Activated T-cell treated with anti-CD3 and anti-CD28 coated beads, Interleukin-2, amount 50 U/mL, for 4 hours (primary cell): ENCODE measurements at regions not wholly inside any gene's neighbourhood (a gene's known extent, or its start where the extent isn't known, plus 50 kb on each side); places are given as distances from the start of the nearest gene placed in this dataset.

Experiments
- ATAC-seq, 2 donors: fragments of 200-7000 bp; cut with Tn5 transposase; one replicate each; pipeline ENCODE4 v1.10.0; 2021
- DNase-seq: peaks from one replicate; pipeline ENCODE4 v3.0.0-alpha.2; 2020
- H3K27me3 Mint-ChIP-seq: one replicate; pipeline ENCODE4 v1.8.0; 2021; ENCODE audit warnings: low read depth, mixed read lengths
- H3K36me3 Mint-ChIP-seq: one replicate; pipeline ENCODE4 v1.8.0; 2022; ENCODE audit warnings: mixed read lengths; ENCODE audit not compliant: insufficient read depth
- H3K4me1 Mint-ChIP-seq: one replicate; pipeline ENCODE4 v1.8.0; 2021; ENCODE audit warnings: low read depth, mixed read lengths
- H3K4me3 Mint-ChIP-seq: one replicate; pipeline ENCODE4 v1.8.0; 2021; ENCODE audit warnings: mild to moderate bottlenecking, moderate library complexity, mixed read lengths
- H3K9me3 Mint-ChIP-seq: one replicate; pipeline ENCODE4 v1.8.0; 2021; ENCODE audit warnings: mixed read lengths

GRCh38 chr7:113825832-113826231 lies 93.0 kb downstream of the PPP1R3A start:
- Mint-ChIP-seq H3K9me3 (no peaks in the 10 kb centered on the region), H3K4me3 (no peak overlapping the region), H3K27me3 (no peaks in the 10 kb centered on the region), H3K4me1 (no peaks in the 10 kb centered on the region), H3K36me3 (no peaks in the 10 kb centered on the region)
- ATAC-seq (no peak), DNase-seq (no peak)

DNA sequence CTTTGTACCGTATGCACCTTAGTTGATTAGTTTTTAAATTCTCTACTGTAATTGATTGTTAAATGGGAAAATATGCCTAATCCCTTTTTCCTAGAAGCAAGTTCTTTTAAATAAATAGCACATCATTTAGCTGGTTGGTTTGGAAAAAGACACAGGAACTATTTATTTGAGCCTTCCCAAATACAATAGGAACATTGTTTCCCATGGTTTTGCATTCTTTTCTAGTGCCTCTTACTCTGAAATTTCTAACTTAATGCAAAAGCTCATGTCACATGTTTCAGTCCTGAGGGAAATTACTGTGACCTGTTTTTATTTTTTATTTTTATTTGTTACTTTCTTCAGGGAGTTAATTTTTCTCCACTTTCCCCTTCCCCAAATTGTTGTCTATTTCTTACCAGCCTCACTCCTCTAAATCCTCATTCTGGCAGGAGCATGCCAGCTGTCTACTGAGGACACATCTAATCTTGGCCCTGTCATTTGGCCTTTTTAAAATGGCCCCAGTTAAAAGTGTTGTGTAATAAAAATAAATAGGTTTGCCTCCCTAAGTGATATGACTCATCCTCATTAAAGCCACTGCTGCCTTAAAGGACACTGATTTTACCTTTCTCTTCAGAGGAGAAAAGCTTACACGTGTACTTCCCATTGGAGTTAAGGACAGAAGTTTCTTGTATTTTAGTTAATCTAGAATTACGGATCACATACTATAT lies 94.5 kb downstream of the PPP1R3A start:
- no peaks in the 10 kb centered on the region for H3K4me1 Mint-ChIP-seq
- H3K9me3 Mint-ChIP-seq = no peaks in the 10 kb centered on the region
- ATAC-seq (no peak), DNase-seq (no peak)
- no peaks in the 10 kb centered on the region for H3K36me3 Mint-ChIP-seq
- H3K27me3 Mint-ChIP-seq = no peaks in the 10 kb centered on the region
- H3K4me3 Mint-ChIP-seq = no peak overlapping the region

DNA sequence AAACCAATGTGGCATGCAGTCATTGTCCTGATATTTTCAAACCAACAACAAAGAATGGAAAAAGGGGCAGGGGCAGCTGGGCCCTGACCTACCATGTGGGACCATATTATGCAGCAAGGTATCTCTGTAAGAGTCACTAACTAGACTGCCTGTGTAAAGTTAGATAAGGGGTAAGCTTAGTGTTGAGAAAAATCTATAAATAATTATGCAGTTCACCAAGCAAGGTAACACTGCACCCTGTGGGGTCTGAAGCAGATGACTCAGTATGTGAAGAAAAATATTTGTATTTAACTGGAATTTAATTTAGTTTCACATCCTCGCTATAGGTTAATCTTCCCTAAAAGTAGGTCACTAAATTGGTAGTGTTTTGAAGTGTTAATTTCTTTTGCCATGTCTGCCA lies 99.3 kb downstream of the PPP1R3A start:
- Mint-ChIP-seq H3K4me3 (no peak overlapping the region), H3K9me3 (no peaks in the 10 kb centered on the region), H3K36me3 (no peaks in the 10 kb centered on the region), H3K4me1 (no peaks in the 10 kb centered on the region), H3K27me3 (no peaks in the 10 kb centered on the region)
- ATAC-seq (no peak), DNase-seq (no peak)

GRCh38 chr7:113816639-113817038 lies 102.2 kb downstream of the PPP1R3A start:
- Mint-ChIP-seq H3K36me3 (no peaks in the 10 kb centered on the region), H3K4me1 (no peaks in the 10 kb centered on the region), H3K9me3 (no peaks in the 10 kb centered on the region), H3K4me3 (no peak overlapping the region), H3K27me3 (no peaks in the 10 kb centered on the region)
- ATAC-seq (no peak), DNase-seq (no peak)

- H3K36me3 Mint-ChIP-seq = no peaks in the 10 kb centered on the region
- ATAC-seq = no peak
Observed at GRCh38 chr7:113813471-113813870, 105.3 kb downstream of the PPP1R3A start.

DNA sequence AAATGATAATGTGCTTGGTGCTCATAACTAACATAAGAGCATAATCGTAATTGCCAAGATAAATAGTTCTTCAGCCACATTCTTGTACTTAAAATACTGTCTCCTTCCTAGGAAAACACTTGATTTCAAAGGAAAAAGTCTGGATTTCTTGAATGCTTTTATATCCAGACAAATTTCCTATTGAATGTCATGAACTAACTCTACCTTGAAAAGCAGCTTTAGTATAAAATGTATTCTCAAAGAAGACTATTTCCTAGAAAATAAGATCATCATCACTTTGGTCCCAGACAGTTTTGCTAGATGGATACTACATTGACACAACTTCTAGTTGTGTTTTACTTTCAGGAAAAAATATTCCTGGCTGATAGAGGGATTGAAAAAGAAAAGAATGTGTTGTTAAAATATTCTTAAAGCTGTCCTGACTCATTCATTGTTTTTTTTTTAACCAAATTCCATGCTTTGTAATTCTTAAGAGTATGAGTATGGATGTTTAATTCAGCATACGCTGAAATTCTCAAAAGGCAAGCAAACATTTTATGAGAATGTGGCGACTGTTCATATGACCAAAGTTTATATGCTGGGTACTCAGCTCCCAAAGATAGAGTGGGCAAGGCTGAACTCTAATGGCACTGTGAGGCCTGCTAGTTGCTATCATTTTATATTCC lies 106.1 kb downstream of the PPP1R3A start:
- DNase-seq (no peak), ATAC-seq (no peak)
- Mint-ChIP-seq H3K36me3 (no peaks in the 10 kb centered on the region), H3K4me3 (no peak overlapping the region), H3K4me1 (no peaks in the 10 kb centered on the region), H3K9me3 (no peaks in the 10 kb centered on the region), H3K27me3 (no peaks in the 10 kb centered on the region)

More at GRCh38 chr7:113813471-113813870, 105.3 kb downstream of the PPP1R3A start:
- no peak for DNase-seq
- no peaks in the 10 kb centered on the region for H3K4me1 Mint-ChIP-seq
- no peaks in the 10 kb centered on the region for H3K27me3 Mint-ChIP-seq
- H3K9me3 Mint-ChIP-seq = no peaks in the 10 kb centered on the region
- no peak overlapping the region for H3K4me3 Mint-ChIP-seq

- Mint-ChIP-seq H3K4me1 (no peaks in the 10 kb centered on the region), H3K27me3 (no peaks in the 10 kb centered on the region), H3K9me3 (no peaks in the 10 kb centered on the region), H3K4me3 (no peak overlapping the region), H3K36me3 (no peaks in the 10 kb centered on the region)
- DNase-seq (no peak), ATAC-seq (no peak)
Observed at GRCh38 chr7:113810080-113810744, 108.6 kb downstream of the PPP1R3A start.

DNA sequence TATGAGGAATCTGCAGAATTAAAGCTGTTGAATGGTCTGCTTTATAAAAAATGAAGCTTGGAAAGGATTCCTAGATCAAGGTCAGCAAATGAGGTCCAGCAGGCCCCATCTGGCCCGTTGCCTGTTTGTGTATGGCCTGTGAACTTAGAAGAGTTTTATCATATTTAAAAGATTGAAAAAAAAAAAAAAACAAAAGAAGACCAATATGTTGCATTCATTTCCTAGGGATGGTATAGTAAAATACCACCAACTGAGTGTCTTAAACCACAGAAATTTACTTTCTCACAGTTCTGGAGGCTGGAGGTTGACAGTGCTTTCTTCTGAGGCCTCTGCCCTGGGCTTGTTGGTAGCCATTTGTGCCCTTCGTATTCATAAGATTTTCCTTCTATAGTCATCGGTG lies 109.2 kb downstream of the PPP1R3A start:
- H3K9me3 Mint-ChIP-seq = no peaks in the 10 kb centered on the region
- H3K27me3 Mint-ChIP-seq = no peaks in the 10 kb centered on the region
- H3K4me1 Mint-ChIP-seq = no peaks in the 10 kb centered on the region
- H3K4me3 Mint-ChIP-seq = no peak overlapping the region
- no peak for ATAC-seq
- H3K36me3 Mint-ChIP-seq = no peaks in the 10 kb centered on the region
- DNase-seq = no peak

GRCh38 chr7:113806633-113807327 lies 112.0 kb downstream of the PPP1R3A start:
- Mint-ChIP-seq H3K4me3 (no peak overlapping the region), H3K4me1 (no peaks in the 10 kb centered on the region), H3K27me3 (no peaks in the 10 kb centered on the region), H3K36me3 (no peaks in the 10 kb centered on the region), H3K9me3 (no peaks in the 10 kb centered on the region)
- DNase-seq = no peak
- no peak for ATAC-seq

DNA sequence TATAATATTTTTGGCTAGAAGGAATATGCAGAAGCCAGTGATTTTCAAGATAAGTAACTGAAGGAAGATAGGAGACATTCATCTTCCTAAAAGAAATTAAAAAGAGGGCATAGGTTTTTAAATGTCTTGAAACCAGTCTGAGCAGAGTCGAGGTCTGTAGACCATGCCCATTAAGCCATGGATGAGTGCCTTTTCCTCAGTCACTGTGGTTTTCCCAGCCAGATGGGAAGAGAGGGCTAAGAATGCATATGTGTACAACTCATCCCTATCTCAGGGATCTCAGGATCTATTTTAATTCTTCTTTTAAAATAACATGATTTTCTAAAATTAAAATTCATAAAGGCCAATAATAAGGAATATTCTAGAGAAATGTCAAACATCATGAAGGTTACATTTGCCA lies 112.8 kb downstream of the PPP1R3A start:
- no peaks in the 10 kb centered on the region for H3K27me3 Mint-ChIP-seq
- DNase-seq (no peak), ATAC-seq (no peak)
- H3K9me3 Mint-ChIP-seq = no peaks in the 10 kb centered on the region
- H3K4me3 Mint-ChIP-seq = no peak overlapping the region
- H3K36me3 Mint-ChIP-seq = no peaks in the 10 kb centered on the region
- no peaks in the 10 kb centered on the region for H3K4me1 Mint-ChIP-seq

DNA sequence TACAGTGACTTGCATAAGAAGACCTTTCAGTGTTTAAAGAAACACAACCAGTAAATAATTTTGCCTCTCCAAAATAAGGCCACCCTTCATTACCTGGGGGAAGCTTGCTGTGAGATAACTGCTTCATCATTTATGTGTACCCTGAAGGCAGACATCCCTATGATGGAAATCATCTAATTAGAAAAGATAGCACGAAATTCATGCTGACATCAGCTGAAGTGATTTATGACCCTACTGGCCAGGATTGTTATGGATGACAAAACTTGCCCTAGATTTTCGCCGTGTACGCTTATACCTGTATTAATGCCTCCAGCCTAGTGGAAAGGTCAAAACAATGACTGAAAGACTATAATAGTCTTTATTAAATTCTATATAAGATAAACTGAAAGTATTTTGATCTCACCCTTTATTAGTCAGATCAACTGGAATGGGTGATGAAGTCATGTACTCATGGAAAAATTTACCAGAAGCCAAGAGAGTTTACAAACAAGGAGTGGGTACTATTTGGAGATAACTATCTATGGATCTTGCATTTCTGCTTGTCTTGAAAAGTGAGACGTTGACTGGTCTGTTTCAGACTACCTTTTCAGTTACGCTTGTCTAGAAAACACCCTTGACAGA lies 114.2 kb downstream of the PPP1R3A start:
- Mint-ChIP-seq H3K27me3 (no peaks in the 10 kb centered on the region), H3K36me3 (no peaks in the 10 kb centered on the region), H3K9me3 (no peaks in the 10 kb centered on the region), H3K4me1 (no peaks in the 10 kb centered on the region), H3K4me3 (no peak overlapping the region)
- DNase-seq (no peak), ATAC-seq (no peak)

- H3K36me3 Mint-ChIP-seq = no peaks in the 10 kb centered on the region
Observed at GRCh38 chr7:113801751-113802150, 117.1 kb downstream of the PPP1R3A start.

DNA sequence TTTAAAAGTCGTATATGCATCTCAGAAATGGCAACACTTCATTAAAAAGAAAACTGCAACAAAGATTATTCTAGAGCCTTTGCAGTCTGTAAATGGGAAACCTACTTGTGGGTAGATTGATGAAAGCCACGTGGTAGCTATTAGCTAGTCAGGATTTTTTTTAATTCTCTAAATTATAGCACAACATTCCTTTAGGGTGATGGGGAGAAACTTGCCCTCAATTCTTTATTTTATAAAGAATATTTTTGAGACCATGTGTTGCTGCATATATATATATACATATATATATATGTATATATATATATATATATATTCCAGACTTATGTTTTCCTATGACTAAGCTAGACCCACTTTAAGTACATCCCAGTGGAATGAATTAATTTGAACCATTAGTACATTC lies 118.0 kb downstream of the PPP1R3A start:
- DNase-seq = no peak
- Mint-ChIP-seq H3K4me1 (no peaks in the 10 kb centered on the region), H3K27me3 (no peaks in the 10 kb centered on the region), H3K36me3 (no peaks in the 10 kb centered on the region), H3K4me3 (no peak overlapping the region), H3K9me3 (no peaks in the 10 kb centered on the region)
- no peak for ATAC-seq

More at GRCh38 chr7:113801751-113802150, 117.1 kb downstream of the PPP1R3A start:
- Mint-ChIP-seq H3K4me3 (no peak overlapping the region), H3K4me1 (no peaks in the 10 kb centered on the region), H3K27me3 (no peaks in the 10 kb centered on the region), H3K9me3 (no peaks in the 10 kb centered on the region)
- DNase-seq = no peak
- no peak for ATAC-seq

- ATAC-seq = no peak
- Mint-ChIP-seq H3K4me1 (no peaks in the 10 kb centered on the region), H3K9me3 (no peaks in the 10 kb centered on the region), H3K27me3 (no peaks in the 10 kb centered on the region), H3K36me3 (no peaks in the 10 kb centered on the region), H3K4me3 (no peak overlapping the region)
- DNase-seq = no peak
Observed at GRCh38 chr7:113799896-113800295, 118.9 kb downstream of the PPP1R3A start.
